GM21717 (cell line): ENCODE measurements at regions not wholly inside any gene's neighbourhood (a gene's known extent, or its start where the extent isn't known, plus 50 kb on each side); places are given as distances from the start of the nearest gene placed in this dataset.

ENCODE experiments used
- ATAC-seq: cut with Tn5 transposase; IDR thresholded peaks from one replicate; pipeline ENCODE4 v1.9.1; 2021; ENCODE audit warnings: mild to moderate bottlenecking, moderate library complexity; ENCODE audit not compliant: unreplicated experiment

DNA sequence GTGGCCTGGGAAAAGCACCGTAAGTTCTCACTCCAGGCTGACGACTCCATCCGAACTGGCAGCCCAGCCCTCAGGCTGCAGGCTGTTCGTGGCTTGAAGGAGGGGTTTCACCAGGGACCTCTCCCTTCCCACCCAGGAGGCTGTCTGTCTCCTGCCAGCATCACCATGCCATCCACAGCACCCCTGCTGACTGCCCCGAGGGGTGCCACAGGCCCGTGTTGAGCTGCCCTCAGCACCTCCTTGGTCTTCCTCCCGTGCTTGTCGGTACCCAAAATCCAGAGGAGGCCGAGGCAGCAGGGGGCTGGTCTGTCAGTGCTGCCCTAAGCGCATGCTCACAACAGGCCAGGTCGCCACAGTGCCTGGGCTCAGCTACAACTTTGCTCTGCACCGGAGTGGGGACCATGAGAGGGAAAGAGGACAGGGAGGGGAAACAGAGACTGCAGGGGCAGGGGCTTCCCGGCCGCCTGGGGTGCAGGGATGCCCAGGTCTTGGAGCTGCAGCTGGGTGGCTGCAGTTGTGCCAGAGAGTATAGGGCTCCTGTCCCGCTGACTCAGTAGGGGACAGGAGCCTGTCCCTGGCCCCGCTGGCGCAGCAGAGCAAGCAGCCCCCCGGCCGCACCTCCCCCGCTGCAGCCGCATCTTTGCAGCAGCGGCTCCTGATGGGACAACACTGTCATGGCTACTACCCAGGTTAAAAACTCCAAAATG is 963.7 kb upstream of the CRIM1 start:
- no peak for ATAC-seq

DNA sequence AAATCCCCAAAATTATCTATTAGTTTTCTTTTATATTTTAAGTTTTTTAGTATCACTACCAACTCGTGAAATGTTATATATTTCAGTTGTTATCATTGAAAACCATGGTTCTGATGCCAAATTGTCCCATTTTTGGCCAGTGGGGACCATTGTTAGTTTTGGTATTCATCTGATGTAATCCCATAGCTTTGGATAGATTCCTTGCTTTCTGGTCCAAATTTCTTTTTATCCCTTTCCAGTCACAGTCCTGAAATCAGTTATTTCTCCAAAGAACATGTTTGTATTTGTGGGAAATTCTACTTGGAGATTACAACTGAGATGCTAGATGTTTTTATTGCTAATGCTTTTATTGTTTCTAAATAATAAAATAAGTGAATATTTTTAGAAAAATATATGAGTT is 976.8 kb upstream of the CRIM1 start:
- ATAC-seq: no peak

DNA sequence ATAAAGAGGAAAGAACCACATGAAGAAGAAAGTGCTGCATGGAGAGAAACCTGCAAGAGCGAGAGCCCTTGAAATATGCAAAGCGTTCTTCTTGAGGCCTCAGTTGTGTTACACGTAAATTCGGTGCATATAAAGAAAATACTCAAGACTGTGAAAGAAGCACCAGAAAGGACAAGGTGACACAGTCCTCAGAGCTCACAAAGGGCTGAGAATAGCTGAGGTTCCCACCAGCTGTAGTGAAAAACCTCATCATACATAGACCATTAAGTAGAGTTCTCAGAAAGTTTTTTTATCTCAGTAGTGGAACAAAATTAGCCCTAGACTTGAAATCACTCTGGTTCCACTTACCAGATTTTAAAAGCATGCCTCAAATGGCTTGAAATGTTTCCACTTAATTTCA is 980.7 kb upstream of the CRIM1 start:
- no peak for ATAC-seq

- ATAC-seq: no peak
These were observed 989.7 kb upstream of the CRIM1 start for GRCh38 chr2:35365859-35366258.

GRCh38 chr2:35356332-35356731 is 999.2 kb upstream of the CRIM1 start:
- no peak for ATAC-seq

GRCh38 chr2:35355056-35355455 is 1000.5 kb upstream of the CRIM1 start:
- ATAC-seq: no peak

DNA sequence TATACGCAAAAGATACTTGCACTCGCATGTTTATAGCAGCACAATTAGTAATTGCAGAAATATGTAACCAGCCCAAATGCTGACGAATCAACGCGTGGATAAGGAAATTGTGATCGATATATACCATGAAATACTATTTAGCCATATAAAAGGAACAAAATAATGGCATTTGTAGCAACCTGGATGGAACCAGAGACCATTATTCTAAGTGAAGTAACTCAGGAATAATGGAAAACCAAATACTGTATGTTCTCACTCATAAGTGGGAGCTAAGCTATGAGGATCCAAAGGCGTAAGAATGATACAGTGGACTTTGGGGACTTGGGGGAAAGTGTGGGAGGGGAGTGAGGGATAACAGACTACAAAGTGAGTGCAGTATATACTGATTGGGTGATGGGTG is 1008.0 kb upstream of the CRIM1 start:
- no peak for ATAC-seq

DNA sequence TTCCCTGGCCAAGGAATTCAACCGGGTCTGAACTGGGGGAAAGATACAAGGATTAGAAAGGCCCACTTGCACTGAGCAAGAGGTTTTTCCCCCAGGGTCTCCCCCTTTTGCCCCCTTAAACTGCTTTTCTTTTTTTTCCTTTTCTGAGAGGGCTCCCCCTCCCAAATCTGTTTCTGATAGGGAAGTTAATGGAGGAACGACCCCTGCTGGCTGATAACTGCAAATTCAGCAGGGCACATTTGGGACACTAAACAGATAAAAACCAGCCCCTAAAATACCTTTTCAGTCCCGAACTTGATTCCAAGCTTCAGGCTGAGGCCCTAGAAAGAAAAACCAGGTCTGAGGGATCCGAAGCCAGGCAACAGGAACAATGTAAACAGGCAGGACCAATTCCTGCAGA is 1012.4 kb upstream of the CRIM1 start:
- ATAC-seq: no peak

DNA sequence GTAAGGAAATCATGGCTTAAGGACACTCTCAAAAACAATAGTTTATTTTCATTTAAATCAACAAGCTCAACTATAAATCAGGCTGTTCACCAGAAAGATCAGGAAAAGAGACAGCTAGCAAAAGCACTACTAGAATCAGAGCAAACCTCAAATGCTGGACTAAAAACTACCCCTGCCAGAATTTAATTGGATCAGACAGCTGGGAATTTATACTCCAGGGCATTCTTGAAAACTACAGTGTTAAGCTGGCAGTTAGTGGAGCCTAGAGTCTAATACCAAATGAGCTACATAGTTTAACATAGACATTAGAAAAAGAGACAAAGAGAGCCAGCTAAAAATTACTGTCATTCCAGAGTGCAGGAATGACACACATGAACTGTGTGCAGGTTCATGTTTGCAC is 1016.4 kb upstream of the CRIM1 start:
- no peak for ATAC-seq

DNA sequence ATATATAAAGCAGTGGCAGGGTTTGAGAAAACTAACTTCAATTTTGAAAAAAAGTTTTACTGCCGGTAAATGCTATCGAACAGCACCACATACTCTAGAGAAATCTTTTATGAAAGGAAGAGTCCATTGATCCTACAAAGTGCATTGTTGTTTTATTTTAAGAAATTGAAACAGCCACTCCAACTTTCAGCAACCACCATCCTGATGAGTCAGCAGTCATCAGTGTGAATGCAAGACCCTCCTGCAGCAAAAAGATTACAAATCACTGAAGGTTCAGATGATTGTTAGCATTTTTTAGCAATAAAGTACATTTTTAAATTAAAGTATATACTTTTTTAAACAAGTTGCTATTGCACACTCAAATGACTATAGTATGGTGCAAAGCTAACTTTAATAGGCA is 1017.7 kb upstream of the CRIM1 start:
- no peak for ATAC-seq

DNA sequence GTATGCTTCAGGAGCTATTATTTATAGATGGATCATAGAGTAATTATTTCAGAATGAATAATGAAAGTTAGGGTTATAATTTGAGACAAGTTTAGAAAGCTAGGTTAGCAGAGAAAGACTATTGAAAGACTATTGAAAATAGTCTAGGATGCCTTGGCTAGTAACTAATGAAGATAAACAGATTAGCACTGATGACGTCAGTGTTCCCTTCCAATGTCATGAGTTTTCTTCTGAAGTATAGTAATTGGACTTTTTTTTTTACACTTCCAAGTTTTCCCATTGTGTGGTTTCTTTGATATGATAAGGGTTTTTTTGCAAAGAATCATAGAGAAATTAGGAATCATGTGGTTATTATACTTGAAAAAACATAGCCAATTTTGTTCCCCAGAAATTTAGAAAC is 1041.5 kb upstream of the CRIM1 start:
- ATAC-seq: no peak

DNA sequence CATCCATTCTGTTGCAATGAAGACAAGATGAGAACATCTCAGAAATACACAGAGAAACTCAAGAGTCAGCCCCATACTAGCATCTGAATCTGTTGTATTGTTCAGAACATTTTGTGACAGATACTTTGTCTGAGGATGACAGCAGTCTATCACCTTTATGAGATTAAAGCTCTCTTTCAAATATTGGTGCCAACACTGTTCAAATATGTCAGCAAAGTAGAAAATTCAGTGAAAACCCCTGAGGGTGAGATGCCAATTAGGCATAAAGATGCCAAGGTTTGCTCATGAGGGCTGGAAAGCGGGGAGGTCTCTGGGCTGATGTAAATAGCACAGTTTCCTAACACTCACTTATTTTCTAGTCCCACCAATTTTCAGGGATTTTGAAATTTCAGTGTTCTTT is 1054.2 kb upstream of the CRIM1 start:
- ATAC-seq: no peak

DNA sequence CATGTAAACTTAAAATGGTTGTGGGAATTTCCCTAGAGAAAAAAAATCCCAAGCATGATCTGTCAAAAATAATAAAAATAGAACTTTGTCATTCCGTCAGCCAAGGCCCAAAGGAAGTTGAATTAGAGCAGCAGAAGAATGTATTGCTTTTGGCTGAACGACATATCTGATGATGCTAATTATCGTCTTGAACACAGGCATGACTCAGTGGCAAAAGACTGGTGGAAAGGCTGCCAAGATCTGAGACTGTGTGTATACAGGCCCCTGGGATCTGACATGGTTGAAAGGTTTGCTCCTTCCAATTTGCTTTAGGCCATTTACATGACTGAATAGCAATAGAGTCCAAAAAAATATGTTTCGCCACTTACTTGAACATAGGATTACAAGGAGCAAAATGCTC is 1057.1 kb upstream of the CRIM1 start:
- no peak for ATAC-seq

GRCh38 chr2:35297403-35297802 is 1058.2 kb upstream of the CRIM1 start:
- no peak for ATAC-seq

DNA sequence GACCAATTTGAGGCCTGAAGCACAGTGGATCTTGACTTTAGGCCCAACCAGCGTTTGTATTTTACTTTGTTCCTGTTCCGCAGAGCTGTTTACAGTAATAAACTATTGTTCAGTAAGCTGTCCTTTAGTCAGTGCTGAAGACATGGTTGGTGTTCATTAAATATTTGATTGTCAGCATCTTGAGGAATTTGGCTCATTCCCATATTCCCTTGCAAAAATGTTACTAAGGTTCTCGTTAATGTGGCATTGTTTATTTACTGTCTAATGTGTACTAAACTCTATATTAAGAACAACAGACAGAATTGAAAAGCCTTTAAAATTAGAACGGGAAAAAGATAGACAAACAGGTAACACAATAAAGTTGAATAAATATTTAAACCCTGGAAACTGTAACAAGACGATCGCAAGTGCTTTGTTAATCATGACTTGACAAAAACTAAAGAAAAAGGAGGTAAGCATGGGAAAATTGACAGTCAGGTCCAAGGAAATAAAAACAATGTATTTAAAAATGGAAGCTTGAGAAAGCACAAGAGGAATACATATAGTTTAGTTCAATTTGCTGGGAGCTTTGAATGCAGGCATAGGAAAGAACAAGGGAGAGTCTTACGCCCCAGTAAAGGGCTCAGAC is 1060.8 kb upstream of the CRIM1 start:
- ATAC-seq: no peak

- no peak for ATAC-seq
These were observed 1062.3 kb upstream of the CRIM1 start for GRCh38 chr2:35293261-35293660.

- ATAC-seq: no peak
These were observed 1063.4 kb upstream of the CRIM1 start for GRCh38 chr2:35292199-35292598.

DNA sequence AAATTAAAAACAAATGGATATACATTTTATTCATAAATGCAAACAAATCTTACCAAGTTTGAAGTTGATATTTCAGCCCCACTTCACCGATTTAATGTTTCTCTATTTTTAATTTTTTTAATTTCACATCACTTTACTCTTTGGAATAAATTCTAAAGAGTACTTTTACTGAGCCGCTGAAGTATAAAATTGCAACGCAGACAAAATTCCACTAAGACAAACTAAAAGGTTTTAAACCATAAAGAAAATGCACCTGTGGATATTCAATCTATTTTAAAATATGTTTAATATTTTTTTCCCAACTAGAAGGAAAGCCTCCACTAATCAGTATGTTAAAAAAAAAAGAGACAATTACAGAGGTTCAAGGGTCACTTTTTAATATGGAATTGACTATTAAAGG is 1073.9 kb upstream of the CRIM1 start:
- no peak for ATAC-seq

DNA sequence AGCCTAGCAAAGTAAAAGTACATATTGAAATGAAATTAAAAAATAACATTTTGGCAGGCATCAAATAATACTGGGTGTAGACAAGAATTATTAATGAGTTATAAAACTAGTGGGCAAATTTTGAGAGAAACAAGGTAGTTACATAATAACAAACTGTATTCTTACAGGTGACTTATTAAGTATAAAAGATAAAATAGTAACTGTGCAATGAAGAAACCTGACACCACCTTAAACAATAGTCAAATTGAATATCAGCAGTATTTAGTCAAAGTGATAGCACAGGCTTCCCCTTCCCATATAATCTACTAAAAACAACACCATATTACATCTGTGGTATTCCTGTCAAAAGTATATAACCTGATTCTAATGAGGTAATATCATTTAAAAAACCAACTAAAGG is 1099.8 kb upstream of the CRIM1 start:
- no peak for ATAC-seq

DNA sequence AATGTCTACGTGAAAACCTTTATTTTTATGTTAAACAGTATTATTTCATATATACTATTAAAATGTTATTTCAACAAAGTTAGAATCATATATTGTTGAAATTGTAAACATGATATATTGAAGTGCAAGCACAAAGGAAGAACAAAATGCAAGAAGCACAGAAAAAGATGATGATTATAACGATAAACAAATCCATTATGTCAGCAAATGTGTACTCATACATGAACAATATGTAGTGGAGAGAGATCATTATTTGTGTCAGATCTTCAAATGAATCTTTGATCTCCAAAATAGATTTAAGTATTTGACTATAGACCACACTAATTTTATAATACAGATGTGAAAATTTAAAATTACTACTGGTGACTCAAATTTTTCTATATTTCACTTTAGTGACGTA is 1104.4 kb upstream of the CRIM1 start:
- ATAC-seq: no peak

DNA sequence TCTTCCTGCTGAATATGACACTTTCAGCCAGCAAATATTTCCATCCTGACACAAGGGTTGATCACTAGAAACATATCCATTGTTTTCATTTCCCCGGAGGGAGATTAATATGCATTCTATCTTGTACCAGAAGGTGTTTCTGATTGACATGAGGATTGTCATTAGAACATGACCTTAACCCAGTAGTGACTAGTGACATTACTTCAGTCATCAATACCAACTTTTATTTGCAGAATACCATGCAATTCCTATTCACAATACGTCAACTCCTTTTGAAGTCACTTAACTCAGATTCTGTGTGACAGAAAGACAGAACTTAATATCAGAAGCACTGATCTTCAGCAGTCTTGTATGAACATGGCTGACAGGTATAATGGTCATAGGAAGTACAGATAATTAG is 1108.9 kb upstream of the CRIM1 start:
- ATAC-seq: no peak

DNA sequence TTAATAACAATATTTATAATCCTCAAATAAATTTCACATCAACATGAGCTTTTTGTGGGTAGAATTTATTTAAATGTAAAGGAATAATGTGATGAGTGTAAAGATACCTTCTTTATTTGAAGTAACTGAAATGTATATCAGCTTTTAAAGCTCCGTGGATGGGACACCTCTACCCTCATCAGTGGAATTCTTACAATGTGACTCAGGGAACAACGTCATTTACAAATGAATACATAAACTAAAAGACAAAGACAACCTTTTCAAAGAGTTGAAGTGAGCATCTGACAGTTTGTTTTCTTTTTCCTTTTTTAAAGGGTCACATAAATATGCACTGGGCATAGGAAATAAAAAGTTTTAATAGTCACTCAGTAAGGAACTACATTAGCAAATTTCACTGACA is 1127.0 kb upstream of the CRIM1 start:
- ATAC-seq: no peak

- ATAC-seq: no peak
These were observed 1135.1 kb upstream of the CRIM1 start for GRCh38 chr2:35220461-35220860.
